ENCODE measurements at regions not wholly inside any gene's neighbourhood (a gene's known extent, or its start where the extent isn't known, plus 50 kb on each side); places are given as distances from the start of the nearest gene placed in this dataset.
"Not testable (repeated sequence)": the region's sequence is repeated elsewhere in the genome, so short reads cannot be mapped to it uniquely, and the experiment has no call there.

DNA sequence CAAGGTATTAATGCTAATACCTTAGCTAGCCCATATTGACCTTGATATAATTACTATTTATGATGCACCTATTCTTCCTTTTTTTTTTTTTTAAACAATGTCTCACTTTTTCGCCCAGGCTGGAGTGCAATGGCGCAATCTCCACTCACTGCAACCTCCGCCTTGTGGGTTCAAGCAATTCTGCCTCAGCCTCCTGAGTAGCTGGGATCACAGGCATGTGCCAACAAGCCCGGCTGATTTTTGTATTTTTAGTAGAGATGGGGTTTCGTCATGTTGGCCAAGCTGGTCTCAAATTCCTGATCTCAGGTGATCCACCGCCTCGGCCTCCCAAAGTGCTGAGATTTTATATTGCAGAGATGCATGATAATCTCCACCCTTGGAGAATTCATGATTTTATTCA lies 1028.0 kb downstream of the MAT2B start:
- not testable (repeated sequence) for DNase-seq

DNA sequence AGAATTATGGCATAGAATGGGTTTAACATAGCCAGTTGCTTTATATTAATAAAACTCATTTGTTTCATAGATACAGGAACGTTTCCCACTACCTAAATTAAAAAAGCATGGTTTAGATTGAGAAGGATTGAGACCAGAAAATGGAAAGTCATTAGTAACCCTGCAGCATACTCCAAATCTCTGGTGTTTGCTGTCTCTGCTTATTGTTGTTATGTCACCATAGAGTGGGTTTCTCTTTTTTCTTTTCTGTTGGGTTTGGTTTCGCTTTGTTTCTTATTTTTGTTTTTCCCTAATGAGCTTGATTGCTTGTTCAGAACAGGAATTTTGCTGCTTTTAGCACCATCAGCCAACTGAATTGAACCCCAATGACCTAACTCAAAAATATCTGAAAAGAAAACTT lies 1034.8 kb downstream of the MAT2B start:
- DNase-seq, result no peak

DNA sequence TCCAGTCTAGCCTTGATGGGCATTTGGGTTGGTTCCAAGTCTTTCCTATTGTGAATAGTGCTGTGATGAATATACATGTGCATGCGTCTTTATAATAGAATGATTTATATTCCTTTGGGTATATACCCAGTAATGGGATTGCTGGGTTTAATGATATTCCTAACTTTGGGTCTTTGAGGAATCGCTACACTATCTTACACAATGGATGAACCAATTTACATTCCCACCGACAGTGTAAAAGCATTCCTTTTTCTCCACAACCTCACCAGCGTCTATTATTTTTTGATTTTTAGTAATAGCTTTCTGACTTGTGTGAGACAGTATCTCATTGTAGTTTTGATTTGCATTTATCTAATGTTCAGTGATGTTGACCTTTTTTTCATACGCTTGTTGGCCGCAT lies 1040.1 kb downstream of the MAT2B start:
- DNase-seq, result no peak

DNA sequence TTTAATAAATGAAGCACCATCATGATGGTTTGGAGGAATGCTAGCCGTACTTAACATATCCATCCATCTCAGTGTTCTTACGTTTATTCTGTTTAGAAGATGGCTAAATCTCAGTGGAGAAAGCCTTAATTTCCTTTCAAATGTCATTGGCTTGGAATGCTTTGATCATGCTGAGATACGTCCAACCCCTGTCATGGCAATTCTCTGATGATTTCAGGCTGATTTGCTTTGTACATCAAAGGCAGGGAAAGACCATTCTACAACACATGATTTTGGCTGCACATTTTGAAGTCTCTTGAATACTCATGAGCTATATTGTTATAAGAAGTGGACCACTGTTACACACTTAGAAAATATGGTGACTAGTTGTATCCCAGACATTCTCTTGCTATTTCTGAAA lies 1048.4 kb downstream of the MAT2B start:
- DNase-seq, result no peak

DNA sequence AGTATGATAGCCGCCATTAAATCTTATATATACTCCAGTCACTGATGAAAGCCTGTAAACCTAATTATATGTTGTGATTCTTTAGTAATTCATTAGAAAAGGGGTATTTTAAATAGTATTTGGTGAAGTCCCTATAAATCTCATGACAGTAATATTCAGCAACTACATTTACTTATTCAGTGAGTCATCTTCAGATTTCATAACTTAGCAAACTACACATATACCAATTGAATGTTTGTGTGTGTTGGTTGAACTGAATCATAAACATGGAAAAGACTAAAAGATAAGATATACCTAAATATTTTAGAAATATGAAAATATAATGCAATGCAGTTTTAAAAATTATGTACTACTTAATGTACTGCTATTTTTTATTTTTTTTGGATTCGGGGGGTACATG lies 1050.4 kb downstream of the MAT2B start:
- no peak for DNase-seq

DNA sequence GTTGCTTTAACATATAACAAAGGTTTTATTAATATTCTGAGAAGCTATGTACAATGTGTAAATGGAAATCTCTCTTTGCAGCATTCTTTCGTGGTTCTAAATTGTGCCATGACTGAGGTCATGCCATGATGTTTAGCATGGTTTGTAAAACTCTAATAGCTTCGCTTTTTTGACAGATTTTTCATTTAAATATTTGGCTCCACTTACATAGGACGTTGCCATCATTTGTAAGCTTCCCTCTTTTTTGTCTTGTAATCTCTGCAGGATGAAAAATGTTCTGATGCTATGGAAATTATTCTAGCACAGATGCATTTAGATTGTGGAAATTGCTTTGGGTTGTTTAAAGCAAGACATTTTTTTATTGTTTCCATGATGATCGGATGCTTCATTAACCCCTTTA lies 1054.8 kb downstream of the MAT2B start:
- DNase-seq, result no peak

DNA sequence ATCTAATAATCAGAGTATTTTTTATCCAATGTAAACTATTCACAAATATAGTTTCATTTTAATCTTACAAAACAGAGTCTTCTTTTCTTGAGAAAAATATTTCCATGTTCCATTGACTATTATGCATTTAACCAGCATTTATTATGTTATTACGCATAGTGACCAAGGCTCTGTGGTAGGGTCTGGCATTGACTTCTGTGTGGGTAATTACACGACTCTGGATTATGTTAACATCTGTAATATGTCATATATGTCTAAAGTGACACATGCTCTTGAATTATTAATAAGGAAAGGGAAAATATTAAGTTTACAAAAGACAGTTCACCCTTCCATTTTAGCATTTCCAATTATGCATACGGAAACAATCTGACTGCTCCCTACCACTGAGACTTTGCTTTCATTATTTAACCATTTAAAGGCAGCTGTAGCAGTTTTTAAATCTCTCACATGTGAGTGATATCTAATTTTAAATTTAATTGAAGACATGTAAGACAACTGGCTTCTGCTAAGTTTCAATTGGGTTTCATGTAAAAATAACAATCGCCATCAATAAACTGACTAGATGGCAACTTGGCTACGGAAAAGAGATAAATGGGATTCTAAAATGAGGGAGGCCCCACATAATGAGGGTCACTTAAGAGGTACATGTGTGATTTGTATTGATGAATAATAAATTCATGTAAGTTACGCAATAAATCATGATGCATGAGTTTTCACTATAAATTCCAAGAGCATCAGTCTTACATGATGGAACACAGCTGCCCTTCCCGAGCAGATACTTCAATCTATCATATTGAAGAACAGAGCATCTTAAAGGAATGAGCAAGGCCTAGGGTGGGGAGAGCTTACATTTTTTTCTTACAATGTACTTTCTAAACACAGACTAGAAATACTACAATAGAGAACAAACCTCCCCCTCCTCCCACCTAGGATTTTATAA lies 1056.8 kb downstream of the MAT2B start:
- DNase-seq, result no peak

DNA sequence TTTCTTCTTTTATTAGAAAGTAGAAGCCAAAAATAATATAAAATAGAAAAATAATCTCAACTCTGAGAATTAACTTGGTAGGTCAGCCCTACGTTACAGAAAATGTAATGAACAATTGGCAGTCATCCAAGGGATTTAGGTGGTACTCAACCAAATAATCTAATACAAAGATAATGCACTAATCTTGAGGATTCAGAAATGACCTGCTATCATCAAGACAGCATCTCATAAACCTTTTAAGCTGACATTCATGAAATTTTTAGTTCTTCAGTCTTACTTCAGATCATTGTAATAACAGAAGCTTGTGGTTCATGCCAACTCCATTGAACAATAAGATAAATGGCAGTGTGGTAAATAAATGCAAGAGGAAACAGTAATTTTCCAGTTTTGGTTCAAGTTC lies 1058.0 kb downstream of the MAT2B start:
- no peak for DNase-seq

DNA sequence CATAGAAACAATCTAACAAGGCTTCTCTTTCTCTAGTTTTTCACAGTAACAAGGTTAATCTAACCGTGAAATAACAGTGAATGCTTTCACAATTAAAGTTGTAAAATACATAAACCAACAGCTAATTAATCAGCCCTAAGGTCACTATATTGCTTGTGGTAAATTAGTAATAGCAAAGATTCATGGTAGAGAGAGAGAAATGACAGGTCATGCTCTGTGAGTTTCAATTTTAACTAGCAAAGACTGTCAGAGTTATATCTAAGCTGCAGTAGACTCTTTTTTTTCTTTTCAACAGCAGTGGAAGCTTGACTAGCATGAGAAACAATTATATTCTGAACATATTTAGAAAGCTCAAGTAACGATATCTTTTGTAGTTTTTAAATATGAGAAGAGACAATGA lies 1068.0 kb downstream of the MAT2B start:
- DNase-seq, result no peak

DNA sequence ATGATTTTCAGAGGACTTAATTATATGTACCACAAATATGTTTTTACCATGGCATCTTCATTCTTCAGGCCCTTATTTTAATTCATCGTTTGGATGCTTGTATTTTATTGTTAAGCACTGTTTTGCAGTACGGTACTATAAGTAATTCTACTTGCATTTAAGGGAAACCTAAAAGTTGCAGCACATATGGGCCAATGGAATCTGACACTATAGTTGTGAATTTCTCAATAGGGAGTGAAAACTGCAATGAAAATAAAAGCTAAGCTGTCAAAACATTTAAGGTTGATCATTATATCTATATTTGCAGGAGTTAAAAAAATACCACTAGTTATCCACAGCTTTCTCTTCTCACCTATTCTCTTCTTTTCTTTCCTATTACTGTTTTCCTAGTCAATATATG lies 1071.8 kb downstream of the MAT2B start:
- DNase-seq, result no peak

DNA sequence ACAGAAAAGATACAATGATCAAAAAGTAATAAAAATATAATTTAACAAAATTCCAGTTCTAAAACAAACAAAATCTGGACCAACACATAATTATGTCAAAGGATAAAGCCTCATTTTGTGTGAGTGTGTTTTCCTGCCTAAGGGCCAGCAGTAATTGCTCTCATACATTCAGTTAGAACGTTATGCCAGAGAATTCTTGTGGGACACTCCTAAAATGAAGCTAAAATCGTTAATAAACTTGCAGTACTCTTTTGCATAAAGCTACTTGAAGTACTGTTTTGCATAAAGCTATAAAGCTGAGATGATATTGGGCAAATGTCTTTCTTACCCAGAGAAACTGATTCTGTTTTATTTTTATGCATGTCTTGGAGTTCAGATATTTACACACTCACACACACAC lies 1072.3 kb downstream of the MAT2B start:
- DNase-seq, result no peak

DNA sequence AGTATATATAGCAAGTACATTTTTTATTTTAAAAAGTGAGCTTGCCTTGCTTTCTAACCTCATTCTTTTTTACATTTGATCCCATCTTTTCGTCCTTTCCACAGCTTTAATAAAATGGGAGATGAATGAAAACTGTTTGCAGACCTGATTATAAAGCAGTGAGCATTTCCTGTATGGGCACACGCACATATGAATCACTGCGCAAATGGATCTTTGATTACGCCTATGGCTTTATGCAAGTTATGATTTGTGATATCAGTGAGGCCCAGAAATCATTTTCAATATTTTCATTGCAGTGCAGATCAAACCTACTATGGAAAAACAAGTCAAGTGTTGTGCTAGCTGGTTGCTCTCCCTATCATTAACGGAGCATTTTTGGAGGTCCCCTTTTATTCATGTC lies 1073.0 kb downstream of the MAT2B start:
- no peak for DNase-seq

DNA sequence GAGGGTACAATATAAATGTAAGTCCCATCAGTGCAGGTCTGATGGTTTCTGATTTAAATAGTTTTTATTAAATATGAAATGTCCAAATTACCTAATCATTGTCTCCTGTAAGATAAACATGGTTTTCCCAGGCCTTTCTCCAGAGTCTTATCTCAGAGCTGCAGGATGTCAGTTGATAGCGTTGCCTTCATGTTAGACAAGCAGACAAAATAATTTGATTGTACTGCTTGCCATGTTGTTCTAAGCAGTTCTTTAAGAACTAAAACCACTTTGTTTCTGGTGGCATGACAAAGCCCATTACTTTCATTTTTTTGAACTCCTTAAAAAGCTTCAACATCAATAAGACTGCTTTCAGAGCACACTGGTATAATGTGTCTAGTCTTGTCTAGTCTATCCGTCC lies 1073.5 kb downstream of the MAT2B start:
- no peak for DNase-seq

DNA sequence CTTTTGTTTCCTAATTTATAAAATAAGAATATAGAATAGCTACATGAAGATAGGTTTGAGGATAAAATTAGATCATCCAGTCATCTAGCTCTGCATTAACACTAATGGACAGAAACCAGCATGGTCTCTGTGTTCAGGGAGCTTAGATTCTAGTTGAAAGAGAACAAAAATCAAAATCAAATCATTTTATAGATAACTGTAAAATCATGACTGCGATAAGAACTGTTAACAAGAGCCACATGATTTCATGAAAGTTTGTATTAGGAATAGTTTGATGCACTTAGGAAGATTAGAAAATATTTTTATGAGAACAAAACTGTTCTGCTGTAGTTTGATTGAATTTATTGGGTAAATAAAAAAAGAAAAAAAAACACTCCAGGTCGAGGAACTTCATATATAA lies 1074.7 kb downstream of the MAT2B start:
- no peak for DNase-seq

DNA sequence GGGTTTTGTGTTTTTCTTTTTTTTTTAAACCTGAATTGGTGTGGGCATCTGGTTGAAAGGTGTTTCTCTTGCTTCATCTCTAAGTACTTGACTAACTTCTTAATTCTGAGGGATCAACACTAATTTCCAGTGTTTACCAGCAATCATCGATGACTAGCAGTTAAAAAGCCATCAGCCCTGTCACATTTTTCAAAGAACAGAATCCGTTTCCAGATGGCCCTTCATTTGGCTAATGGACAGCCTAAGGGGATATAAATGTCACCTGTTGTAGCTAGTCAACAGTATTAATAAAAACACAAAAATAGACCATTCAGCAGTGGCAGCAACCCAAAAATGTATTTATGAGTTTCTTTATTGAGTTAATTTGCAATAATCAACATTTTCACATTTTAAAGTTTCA lies 1076.5 kb downstream of the MAT2B start:
- DNase-seq, result no peak

DNA sequence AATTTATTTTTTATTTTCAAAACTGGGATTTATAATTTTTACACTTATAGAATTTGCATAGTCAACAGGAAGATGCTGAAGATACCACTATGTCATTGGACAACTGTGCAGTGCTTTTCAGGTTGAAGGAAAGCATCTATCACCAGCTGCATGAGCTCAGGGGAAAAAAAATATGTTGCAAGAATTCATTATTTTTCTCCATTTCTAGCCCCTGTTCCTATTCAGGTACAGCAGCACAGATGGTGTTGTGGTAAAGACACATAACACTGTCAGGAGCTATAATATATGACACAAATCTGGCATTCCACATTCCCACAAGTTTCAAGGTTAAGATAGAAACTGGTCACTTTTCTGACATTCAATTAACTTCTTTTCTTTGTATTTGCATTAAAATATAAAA lies 1088.6 kb downstream of the MAT2B start:
- no peak for DNase-seq

DNA sequence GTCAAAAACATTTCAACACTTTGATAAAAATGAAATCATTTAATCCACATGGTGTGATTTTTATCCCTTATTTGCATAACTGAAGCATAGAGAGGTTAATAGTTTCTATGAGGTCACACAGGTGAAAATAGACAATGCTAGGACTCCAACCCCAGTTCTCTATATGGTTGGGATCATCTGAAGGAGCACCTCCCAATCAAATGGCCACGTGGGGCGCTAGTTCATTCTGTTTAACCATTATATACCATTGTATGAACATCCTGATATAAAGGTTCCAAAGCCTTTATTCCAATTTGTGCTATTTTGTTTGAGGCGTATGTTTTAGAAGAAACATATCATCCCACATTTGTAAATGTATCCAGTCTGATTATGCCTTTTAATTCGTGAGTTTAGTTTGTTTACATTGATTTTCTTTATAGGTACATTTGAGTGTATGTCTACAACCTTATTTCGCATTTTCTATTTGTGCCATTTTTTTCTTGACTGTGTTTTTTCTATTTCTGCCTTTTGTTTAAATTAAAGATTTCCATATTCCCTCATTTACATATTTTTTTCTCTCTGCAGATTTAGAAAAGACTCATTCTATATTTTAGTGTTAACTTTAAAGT lies 1092.0 kb downstream of the MAT2B start:
- DNase-seq, result peak in 1 of 2 donors; percentile 13

DNA sequence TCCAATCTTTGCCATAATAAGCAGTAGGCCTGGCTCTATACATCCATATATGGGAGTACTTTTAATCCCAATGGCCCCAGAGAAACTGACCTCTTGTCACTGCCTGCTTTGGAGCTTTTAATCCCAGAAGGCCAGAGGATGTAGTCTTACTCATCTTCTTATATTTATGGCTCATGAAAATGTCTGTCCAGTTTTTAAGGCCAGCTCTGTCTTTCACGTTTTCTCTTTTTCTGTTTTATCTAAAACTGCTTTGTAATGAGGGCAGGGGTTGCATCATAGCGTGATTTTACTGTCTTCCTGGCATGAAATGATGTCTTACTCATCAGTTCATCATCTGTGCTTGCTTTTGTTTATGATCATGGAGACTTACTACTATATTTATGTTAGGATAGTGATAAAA lies 1094.9 kb downstream of the MAT2B start:
- no peak for DNase-seq

DNA sequence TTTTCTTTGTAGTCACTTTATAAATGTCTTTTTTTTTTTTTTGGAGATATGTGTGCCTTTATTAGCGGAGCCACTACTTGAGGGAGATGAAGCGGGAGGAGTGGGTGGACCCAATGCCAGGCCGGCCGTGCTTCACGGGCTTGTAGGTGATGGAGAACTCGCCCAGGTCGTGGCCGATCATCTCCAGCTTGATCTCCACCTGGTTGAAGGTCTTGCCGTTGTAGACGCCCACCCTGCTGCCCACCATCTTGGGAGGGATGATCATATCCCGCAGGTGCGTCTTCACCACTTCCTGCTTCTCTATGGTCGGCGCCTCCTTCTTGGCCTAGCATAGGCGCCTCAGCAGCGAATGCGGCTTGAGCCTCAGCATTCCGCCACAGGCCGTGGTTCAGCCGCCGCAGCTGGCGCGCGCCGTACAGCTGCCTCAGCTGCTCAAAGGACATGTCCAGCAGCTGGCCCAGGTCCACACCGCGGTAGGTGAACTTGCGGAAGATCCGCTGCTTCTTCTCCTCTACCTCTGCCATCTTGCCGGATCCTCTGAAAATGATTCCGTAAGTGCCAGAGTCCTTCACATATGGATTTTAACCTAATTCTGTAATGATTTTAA lies 1095.6 kb downstream of the MAT2B start:
- no peak for DNase-seq

DNA sequence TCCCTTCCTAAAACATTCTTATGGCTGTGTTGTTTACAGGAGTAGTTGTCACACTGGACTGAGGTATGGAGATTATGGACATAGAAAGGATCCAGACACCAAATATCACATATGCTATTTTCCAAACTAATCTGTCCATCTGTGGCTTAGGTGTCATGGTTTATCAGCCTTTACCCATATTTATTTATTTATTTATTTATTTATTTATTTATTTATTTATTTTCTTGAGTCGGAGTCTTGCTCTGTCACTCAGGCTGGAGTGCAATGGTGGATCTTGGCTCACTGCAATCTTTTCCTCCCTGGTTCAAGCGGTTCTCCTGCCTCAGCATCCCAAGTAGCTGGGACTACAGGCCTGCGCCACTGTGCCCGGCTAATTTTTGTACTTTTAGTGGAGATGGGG lies 1103.1 kb downstream of the MAT2B start:
- DNase-seq, result no peak

DNA sequence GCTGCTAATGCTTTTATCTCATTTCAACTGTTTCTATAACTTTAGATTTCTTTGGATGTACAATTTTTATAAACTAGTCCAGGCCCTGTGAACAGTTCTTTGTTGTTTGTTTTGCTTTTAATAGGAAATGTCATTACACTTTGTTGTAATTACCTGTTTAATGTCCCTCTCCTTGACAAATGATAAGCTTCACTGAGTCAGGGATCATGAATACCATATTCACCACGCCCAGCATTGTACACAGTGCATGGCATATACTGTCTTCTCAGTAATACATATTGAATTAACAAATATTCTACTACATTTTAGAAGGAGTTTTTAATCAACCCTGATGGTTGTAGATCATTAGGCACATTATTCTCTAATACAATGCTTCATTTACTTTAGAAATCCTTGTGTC lies 1105.0 kb downstream of the MAT2B start:
- DNase-seq, result no peak

DNA sequence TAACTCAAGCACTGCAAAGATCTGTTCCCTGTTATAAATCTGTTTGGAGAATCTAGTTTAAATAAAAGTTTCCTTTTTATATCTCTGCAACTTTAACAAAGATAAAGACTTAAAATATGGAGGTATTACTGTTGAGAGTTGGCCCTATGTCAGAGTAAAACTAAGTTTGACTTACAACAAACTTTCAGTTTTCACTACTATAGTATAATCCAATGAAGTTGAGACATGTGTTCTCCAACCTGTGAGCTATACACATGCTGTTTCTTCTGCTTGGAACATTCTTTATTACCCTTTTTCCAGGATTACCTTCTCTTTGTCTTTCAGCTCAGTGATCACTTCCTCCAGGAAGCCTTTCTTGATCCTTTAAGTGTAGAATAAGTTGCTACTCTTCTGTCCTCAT lies 1109.3 kb downstream of the MAT2B start:
- no peak for DNase-seq

DNA sequence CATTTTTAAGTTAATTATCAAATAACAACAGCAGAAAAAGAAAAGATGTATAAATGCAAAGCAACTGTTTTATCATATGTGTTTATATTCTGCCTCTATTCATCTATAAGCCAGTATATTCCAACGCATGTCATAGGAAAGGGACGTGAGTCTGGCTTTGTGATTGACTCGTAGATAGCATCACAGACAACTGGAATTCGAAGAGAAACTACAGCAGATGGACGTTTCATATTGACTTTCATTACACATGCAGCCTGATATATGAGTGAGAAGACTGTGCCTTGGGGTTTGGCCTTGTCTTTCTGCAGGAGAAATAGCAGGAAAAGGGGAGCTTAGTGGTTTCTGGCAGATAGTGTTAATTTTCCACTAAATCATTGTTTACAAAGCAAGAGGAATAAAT lies 1111.9 kb downstream of the MAT2B start:
- DNase-seq, result no peak

DNA sequence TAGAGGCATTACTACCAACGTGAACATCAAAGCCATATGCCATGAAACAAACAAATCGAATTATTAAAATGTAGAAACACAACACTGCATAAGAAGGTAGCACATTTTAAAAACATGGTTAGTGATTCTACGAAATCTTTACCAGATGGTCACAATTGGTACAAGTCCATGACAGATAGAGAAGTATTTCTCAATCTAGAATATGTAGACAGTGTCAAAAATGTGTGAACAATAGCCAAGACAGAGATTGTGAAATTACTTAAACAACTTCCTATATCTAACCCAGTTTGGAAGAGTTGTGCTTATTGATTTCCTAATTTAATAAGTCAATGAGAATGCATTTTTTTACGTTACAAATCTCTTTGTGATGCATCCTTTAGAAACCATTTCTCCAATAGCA lies 1121.6 kb downstream of the MAT2B start:
- peak in 1 of 2 donors; percentile 65 for DNase-seq
